ENCODE measurements at regions not wholly inside any gene's neighbourhood (a gene's known extent, or its start where the extent isn't known, plus 50 kb on each side); places are given as distances from the start of the nearest gene placed in this dataset.

DNA sequence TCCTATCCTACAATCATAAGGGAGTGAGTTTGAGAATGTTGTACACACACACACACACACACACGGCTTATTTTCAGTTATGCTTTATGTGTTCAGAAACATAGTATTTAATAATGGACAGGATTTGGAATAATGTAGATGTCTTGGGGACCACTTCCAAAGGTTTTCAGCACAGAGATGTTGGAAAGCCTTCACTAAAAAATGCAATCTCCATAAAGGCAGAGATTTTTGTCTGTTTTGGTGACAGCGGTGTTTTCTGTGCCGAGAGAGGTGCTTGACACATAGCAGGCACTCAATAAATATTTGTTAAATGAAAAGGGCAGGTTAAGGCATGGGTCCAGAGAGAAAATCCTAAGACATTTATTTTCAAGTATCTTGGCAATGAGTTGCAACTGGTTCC is 428.2 kb upstream of the RGMA start:
- TF ChIP-seq CTCF (IDR thresholded peaks at IDR 0.05 in 2 of 3, conservative IDR thresholded peaks at IDR 0.05 in 1 of 3; ENCODE audit: borderline replicate concordance in 1 of 3, insufficient read depth in 1 of 3, low read depth in 2 of 3, low read length in 2 of 3) (no peak), ZBTB33 (IDR thresholded peaks at IDR 0.05; ENCODE audit: extremely low read depth, insufficient replicate concordance, low read length) (no peak), EZH2 (IDR thresholded peaks at IDR 0.05) (no peak), JUND (IDR thresholded peaks at IDR 0.05) (no peak), MAX (IDR thresholded peaks at IDR 0.05) (no peak), CEBPB (IDR thresholded peaks at IDR 0.05; ENCODE audit: low read depth) (no peak), FOSL1 (IDR thresholded peaks at IDR 0.05; ENCODE audit: low read depth) (no peak), ZNF274 (IDR thresholded peaks at IDR 0.05; ENCODE audit: low read depth, low read length) (no peak), YY1 (IDR thresholded peaks at IDR 0.05; ENCODE audit: extremely low read depth, insufficient replicate concordance, low read depth, low read length) (no peak), ELF1 (IDR thresholded peaks at IDR 0.05; ENCODE audit: borderline replicate concordance, low read depth) (no peak), POLR2AphosphoS5 (IDR thresholded peaks at IDR 0.05; ENCODE audit: low read depth, low read length) (no peak), REST (IDR thresholded peaks at IDR 0.05; ENCODE audit: low read depth) (no peak), RAD21 (IDR thresholded peaks at IDR 0.05; ENCODE audit: low read depth) (no peak), SIN3A (IDR thresholded peaks at IDR 0.05; ENCODE audit: low read depth) (no peak)
